Endodermal cell (in vitro differentiated cells): ENCODE measurements at regions not wholly inside any gene's neighbourhood (a gene's known extent, or its start where the extent isn't known, plus 50 kb on each side); places are given as distances from the start of the nearest gene placed in this dataset.

Experiments used
- DNase-seq: peaks from one replicate; pipeline ENCODE4 v3.0.0-alpha.2; 2017
- H3K27ac ChIP-seq: 2 replicates; pipeline ENCODE4 v1.5.1; 2013; ENCODE audit warnings: mild to moderate bottlenecking, low read depth, low read length, moderate library complexity
- H3K27me3 ChIP-seq: 2 replicates; pipeline ENCODE4 v1.6.1; 2013; ENCODE audit warnings: mild to moderate bottlenecking, low read length, moderate library complexity; ENCODE audit not compliant: insufficient read depth, control insufficient read depth, poor library complexity, severe bottlenecking
- H3K36me3 ChIP-seq: 2 replicates; pipeline ENCODE4 v1.7.0; 2013; ENCODE audit warnings: mild to moderate bottlenecking, low read length, moderate library complexity; ENCODE audit not compliant: control insufficient read depth, insufficient read depth
- H3K4me1 ChIP-seq: one replicate; pipeline ENCODE4 v1.7.0; 2013; ENCODE audit warnings: low read length; ENCODE audit not compliant: control insufficient read depth, insufficient read depth
- H3K4me3 ChIP-seq: 2 replicates; pipeline ENCODE4 v1.5.1; 2013; ENCODE audit warnings: mild to moderate bottlenecking, low read length, moderate library complexity
- H3K9ac ChIP-seq: 2 replicates; pipeline ENCODE4 v1.6.1; 2013; ENCODE audit warnings: mild to moderate bottlenecking, low read length, moderate library complexity; ENCODE audit not compliant: poor library complexity, severe bottlenecking; ENCODE audit errors: extremely low read depth
- H3K9me3 ChIP-seq: 2 replicates; pipeline ENCODE4 v1.6.1; 2013; ENCODE audit warnings: mild to moderate bottlenecking, low read length, moderate library complexity; ENCODE audit not compliant: control insufficient read depth
- H3K27ac Mint-ChIP-seq: 2 replicates; pipeline ENCODE4 v1.8.0; 2020; ENCODE audit warnings: mixed read lengths
- H3K27me3 Mint-ChIP-seq: 2 replicates; pipeline ENCODE4 v1.8.0; 2021; ENCODE audit warnings: mild to moderate bottlenecking, mixed read lengths; ENCODE audit not compliant: insufficient read depth
- H3K36me3 Mint-ChIP-seq: 2 replicates; pipeline ENCODE4 v1.8.0; 2020; ENCODE audit warnings: low read depth, mixed read lengths
- H3K4me1 Mint-ChIP-seq: 2 replicates; pipeline ENCODE4 v1.8.0; 2020; ENCODE audit warnings: mixed read lengths
- H3K4me3 Mint-ChIP-seq: 2 replicates; pipeline ENCODE4 v1.8.0; 2020; ENCODE audit warnings: mild to moderate bottlenecking, moderate library complexity, mixed read lengths
- H3K9me3 Mint-ChIP-seq: 2 replicates; pipeline ENCODE4 v1.8.0; 2020; ENCODE audit warnings: mild to moderate bottlenecking, mixed read lengths
- WGBS, 2 experiments: methylation state at CpG; one replicate each; pipeline versions ENCODE4 v1.1.5 to v1.1.7; 2013; ENCODE audit warnings: missing lambda C conversion rate in 2 of 2, mixed read lengths in 1 of 2; ENCODE audit not compliant: insufficient coverage in 1 of 2, insufficient read length in 1 of 2; 5-methylcytosine and 5-hydroxymethylcytosine counted together
- TF ChIP-seq, protein P1 (sequence below): fragments of 200-600 bp; sonication (generic); conservative IDR thresholded peaks from 2 replicates; pipeline ENCODE4 v1.5.0; 2021; ENCODE audit warnings: antibody characterized with exemption, mild to moderate bottlenecking

DNA sequence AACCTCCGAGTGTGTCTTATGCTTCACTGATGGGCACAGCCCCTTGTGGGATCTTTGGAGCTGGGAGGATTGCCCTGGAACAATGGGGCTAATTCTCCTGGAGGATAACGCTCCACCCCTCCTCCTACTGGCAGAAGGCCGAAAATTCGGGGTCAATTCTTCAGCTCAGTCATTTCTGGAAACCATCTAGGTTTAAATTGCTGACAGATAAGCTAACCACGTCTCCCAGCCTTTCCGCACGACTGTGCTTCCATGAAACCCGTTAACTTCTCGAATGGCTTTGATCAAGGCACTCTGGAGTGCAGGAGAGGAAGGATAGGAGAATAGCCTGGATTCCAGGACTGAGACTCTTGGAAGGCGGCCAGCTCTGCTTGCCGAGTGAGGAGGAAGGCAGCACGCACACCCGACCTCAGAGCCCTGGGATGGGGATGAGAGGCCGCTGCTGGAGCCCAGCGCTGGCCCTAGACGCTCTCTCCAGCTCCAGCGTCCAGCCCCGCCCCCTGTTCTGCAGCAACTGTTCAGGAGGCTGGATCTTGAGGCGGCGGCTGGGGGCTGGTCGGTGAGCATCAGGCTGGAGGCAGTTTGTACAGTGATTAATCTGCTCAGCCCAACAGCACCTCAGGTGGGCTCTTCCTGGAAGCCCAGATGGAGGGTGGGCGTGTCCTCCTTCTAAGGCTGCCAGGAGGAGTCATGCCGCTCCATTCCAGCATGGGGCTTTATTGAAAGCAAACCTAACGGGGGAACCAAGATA is 176.7 kb upstream of the NCAM1 start:
- Mint-ChIP-seq H3K4me3 (no peak overlapping the region), H3K36me3 (no peaks in the 10 kb centered on the region), H3K27me3 (no peaks in the 10 kb centered on the region), H3K27ac (no peak overlapping the region), H3K9me3 (no peaks in the 10 kb centered on the region), H3K4me1 (peaks cover 25% of the 10 kb centered on the region)
- Histone ChIP-seq H3K27ac (no peak overlapping the region), H3K27me3 (no peaks in the 10 kb centered on the region), H3K4me1 (peaks cover 5% of the 10 kb centered on the region), H3K4me3 (no peak overlapping the region), H3K36me3 (no peaks in the 10 kb centered on the region), H3K9ac (no peak overlapping the region), H3K9me3 (no peaks in the 10 kb centered on the region)
- TF ChIP-seq, protein P1, sequence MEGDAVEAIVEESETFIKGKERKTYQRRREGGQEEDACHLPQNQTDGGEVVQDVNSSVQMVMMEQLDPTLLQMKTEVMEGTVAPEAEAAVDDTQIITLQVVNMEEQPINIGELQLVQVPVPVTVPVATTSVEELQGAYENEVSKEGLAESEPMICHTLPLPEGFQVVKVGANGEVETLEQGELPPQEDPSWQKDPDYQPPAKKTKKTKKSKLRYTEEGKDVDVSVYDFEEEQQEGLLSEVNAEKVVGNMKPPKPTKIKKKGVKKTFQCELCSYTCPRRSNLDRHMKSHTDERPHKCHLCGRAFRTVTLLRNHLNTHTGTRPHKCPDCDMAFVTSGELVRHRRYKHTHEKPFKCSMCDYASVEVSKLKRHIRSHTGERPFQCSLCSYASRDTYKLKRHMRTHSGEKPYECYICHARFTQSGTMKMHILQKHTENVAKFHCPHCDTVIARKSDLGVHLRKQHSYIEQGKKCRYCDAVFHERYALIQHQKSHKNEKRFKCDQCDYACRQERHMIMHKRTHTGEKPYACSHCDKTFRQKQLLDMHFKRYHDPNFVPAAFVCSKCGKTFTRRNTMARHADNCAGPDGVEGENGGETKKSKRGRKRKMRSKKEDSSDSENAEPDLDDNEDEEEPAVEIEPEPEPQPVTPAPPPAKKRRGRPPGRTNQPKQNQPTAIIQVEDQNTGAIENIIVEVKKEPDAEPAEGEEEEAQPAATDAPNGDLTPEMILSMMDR, result peak; percentile 62
- peak; percentile 70 for DNase-seq
- WGBS, 2 experiments, result 88 to 95% methylated on average over 20 to 24 of the region's 24 CpGs

DNA sequence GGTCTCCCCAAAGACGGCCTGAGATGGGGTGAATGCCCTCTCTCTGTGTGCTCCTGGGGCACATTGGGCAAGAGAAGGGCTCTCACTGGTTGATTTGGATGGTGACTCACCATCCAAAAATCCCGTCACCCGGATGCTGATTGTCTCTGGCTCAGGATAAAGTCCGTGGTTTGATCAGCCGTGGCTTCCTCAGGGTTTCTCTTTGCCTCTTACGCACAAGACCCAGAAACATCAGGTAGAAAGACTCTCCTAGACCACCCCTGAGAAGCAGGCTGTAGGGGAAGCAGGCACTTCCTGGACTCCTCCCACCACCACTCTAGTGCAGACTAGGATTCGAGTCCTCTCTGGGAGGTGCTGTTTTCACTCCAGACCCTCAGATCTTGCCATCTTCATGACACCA is 176.1 kb upstream of the NCAM1 start:
- Mint-ChIP-seq H3K27me3 (no peaks in the 10 kb centered on the region), H3K36me3 (no peaks in the 10 kb centered on the region), H3K9me3 (no peaks in the 10 kb centered on the region), H3K4me1 (peaks cover 24% of the 10 kb centered on the region), H3K4me3 (no peak overlapping the region), H3K27ac (no peak overlapping the region)
- Histone ChIP-seq H3K27ac (no peak overlapping the region), H3K4me1 (peaks cover 5% of the 10 kb centered on the region), H3K4me3 (no peak overlapping the region), H3K36me3 (no peaks in the 10 kb centered on the region), H3K27me3 (no peaks in the 10 kb centered on the region), H3K9me3 (no peaks in the 10 kb centered on the region), H3K9ac (no peak overlapping the region)
- WGBS, 2 experiments, result 90 to 92% methylated on average over 3 to 7 of the region's 7 CpGs
- DNase-seq, result no peak
- TF ChIP-seq, protein P1, result no peak

DNA sequence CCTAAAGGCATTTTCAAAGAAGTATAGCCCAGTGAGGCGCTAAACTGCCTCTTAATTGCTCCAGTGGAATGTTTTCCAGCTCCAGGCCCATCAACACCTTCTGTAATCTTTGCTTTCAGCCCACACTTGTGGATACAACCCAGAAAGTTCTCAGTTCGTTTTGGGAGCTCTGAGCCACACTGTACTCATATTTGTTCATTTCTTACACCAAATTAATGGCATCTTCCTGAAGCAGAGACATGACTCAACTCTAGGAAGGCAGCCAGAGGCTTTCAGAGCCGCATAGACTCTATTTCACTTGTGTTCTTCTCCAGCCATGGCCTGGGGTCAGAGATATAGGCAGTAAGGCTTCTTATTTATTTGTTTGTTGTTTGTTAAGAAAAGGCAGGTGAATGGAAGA is 175.5 kb upstream of the NCAM1 start:
- DNase-seq, result peak; percentile 49
- peaks cover 5% of the 10 kb centered on the region for H3K4me1 ChIP-seq
- Mint-ChIP-seq H3K36me3 (no peaks in the 10 kb centered on the region), H3K27me3 (no peaks in the 10 kb centered on the region), H3K4me1 (peaks cover 20% of the 10 kb centered on the region), H3K9me3 (no peaks in the 10 kb centered on the region), H3K4me3 (no peak overlapping the region), H3K27ac (no peak overlapping the region)
- no peak overlapping the region for H3K4me3 ChIP-seq
- WGBS, 2 experiments, result 86 to 90% methylated on average over 2 to 3 of the region's 3 CpGs
- no peaks in the 10 kb centered on the region for H3K36me3 ChIP-seq
- no peaks in the 10 kb centered on the region for H3K27me3 ChIP-seq
- no peak overlapping the region for H3K9ac ChIP-seq
- H3K9me3 ChIP-seq, result no peaks in the 10 kb centered on the region
- H3K27ac ChIP-seq, result no peak overlapping the region
- TF ChIP-seq, protein P1, result no peak
